Activated CD8-positive, alpha-beta T cell treated with anti-CD3 and anti-CD28 coated beads for 36 hours (primary cell): ENCODE measurements at regions not wholly inside any gene's neighbourhood (a gene's known extent, or its start where the extent isn't known, plus 50 kb on each side); places are given as distances from the start of the nearest gene placed in this dataset.

Source experiments
- ATAC-seq: fragments of 200-7000 bp; cut with Tn5 transposase; one replicate; pipeline ENCODE4 v1.10.0; 2021; ENCODE audit warnings: mild to moderate bottlenecking, moderate library complexity
- CTCF ChIA-PET: fragments of 350-600 bp; sonication (Branson Sonifier 250); formaldehyde crosslinking; loops from one replicate; lab custom pipeline; 2021; ENCODE audit warnings: antibody characterized with exemption; lab: Charles Lee
- POLR2A ChIA-PET: fragments of 350-600 bp; sonication (Branson Sonifier 250); formaldehyde crosslinking; loops from one replicate; lab custom pipeline; 2021; ENCODE audit warnings: antibody characterized with exemption; lab: Charles Lee
- DNase-seq: peaks from one replicate; pipeline ENCODE4 v3.0.0-alpha.2; 2020
- H3K27ac Mint-ChIP-seq: one replicate; pipeline ENCODE4 v1.8.0; 2021; ENCODE audit warnings: mild to moderate bottlenecking, mixed read lengths
- H3K27me3 Mint-ChIP-seq: one replicate; pipeline ENCODE4 v1.8.0; 2021; ENCODE audit warnings: mixed read lengths
- H3K36me3 Mint-ChIP-seq: one replicate; pipeline ENCODE4 v1.8.0; 2021; ENCODE audit warnings: low read depth, mixed read lengths
- H3K4me1 Mint-ChIP-seq: one replicate; pipeline ENCODE4 v1.8.0; 2021; ENCODE audit warnings: low read depth, mixed read lengths
- H3K4me3 Mint-ChIP-seq: one replicate; pipeline ENCODE4 v1.8.0; 2021; ENCODE audit warnings: mild to moderate bottlenecking, moderate library complexity, mixed read lengths
- H3K9me3 Mint-ChIP-seq: one replicate; pipeline ENCODE4 v1.8.0; 2021; ENCODE audit warnings: mixed read lengths
- intact Hi-C: fragments of 100-400 bp; cut with micrococcal nuclease; formaldehyde crosslinking; loops from one replicate; pipeline ENCODE4 v1.10.0; 2022
- TF ChIP-seq, protein P1 (sequence below): fragments of 200-600 bp; IDR thresholded peaks from one replicate; pipeline ENCODE4 v1.8.0; 2022; ENCODE audit warnings: antibody characterized with exemption, mild to moderate bottlenecking

GRCh38 chr1:82230667-82231066, 429.9 kb downstream of the ADGRL2 start:
- H3K4me1 Mint-ChIP-seq = no peaks in the 10 kb centered on the region

GRCh38 chr1:82227306-82228095, 426.8 kb downstream of the ADGRL2 start:
- Mint-ChIP-seq H3K9me3 (no peaks in the 10 kb centered on the region), H3K4me1 (no peaks in the 10 kb centered on the region), H3K36me3 (no peaks in the 10 kb centered on the region), H3K4me3 (no peak overlapping the region), H3K27me3 (no peaks in the 10 kb centered on the region), H3K27ac (no peak overlapping the region)
- intact Hi-C loops = no loop called here
- ChIA-PET POLR2A (no interaction called here), CTCF (no interaction called here)
- DNase-seq (no peak), ATAC-seq (no peak)
- TF ChIP-seq, protein P1, sequence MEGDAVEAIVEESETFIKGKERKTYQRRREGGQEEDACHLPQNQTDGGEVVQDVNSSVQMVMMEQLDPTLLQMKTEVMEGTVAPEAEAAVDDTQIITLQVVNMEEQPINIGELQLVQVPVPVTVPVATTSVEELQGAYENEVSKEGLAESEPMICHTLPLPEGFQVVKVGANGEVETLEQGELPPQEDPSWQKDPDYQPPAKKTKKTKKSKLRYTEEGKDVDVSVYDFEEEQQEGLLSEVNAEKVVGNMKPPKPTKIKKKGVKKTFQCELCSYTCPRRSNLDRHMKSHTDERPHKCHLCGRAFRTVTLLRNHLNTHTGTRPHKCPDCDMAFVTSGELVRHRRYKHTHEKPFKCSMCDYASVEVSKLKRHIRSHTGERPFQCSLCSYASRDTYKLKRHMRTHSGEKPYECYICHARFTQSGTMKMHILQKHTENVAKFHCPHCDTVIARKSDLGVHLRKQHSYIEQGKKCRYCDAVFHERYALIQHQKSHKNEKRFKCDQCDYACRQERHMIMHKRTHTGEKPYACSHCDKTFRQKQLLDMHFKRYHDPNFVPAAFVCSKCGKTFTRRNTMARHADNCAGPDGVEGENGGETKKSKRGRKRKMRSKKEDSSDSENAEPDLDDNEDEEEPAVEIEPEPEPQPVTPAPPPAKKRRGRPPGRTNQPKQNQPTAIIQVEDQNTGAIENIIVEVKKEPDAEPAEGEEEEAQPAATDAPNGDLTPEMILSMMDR = no peak

More at GRCh38 chr1:82230667-82231066, 429.9 kb downstream of the ADGRL2 start:
- H3K36me3 Mint-ChIP-seq = no peaks in the 10 kb centered on the region
- H3K4me3 Mint-ChIP-seq = no peak overlapping the region
- ChIA-PET POLR2A (no interaction called here), CTCF (no interaction called here)
- H3K27me3 Mint-ChIP-seq = no peaks in the 10 kb centered on the region
- TF ChIP-seq, protein P1 = no peak
- ATAC-seq (no peak), DNase-seq (no peak)
- H3K9me3 Mint-ChIP-seq = peaks cover 9% of the 10 kb centered on the region
- intact Hi-C loops = no loop called here
- H3K27ac Mint-ChIP-seq = no peak overlapping the region

- no peak for DNase-seq
- H3K27me3 Mint-ChIP-seq = no peaks in the 10 kb centered on the region
- no peaks in the 10 kb centered on the region for H3K9me3 Mint-ChIP-seq
- no peaks in the 10 kb centered on the region for H3K36me3 Mint-ChIP-seq
- intact Hi-C loops = no loop called here
- H3K4me1 Mint-ChIP-seq = no peaks in the 10 kb centered on the region
- CTCF ChIA-PET = no interaction called here
- H3K27ac Mint-ChIP-seq = no peak overlapping the region
- TF ChIP-seq, protein P1 = no peak
- POLR2A ChIA-PET = no interaction called here
- no peak overlapping the region for H3K4me3 Mint-ChIP-seq
- ATAC-seq = no peak
Measured at GRCh38 chr1:82226186-82226505, 425.4 kb downstream of the ADGRL2 start.

GRCh38 chr1:82225421-82226185, 424.9 kb downstream of the ADGRL2 start:
- H3K9me3 Mint-ChIP-seq = no peaks in the 10 kb centered on the region
- H3K4me1 Mint-ChIP-seq = no peaks in the 10 kb centered on the region
- TF ChIP-seq, protein P1 = no peak
- ATAC-seq (peak; percentile 39), DNase-seq (no peak)
- H3K36me3 Mint-ChIP-seq = no peaks in the 10 kb centered on the region
- CTCF ChIA-PET = no interaction called here
- POLR2A ChIA-PET = no interaction called here
- H3K27me3 Mint-ChIP-seq = no peaks in the 10 kb centered on the region
- intact Hi-C loops = no loop called here
- no peak overlapping the region for H3K4me3 Mint-ChIP-seq
- no peak overlapping the region for H3K27ac Mint-ChIP-seq

GRCh38 chr1:82223091-82223490, 422.4 kb downstream of the ADGRL2 start:
- H3K27ac Mint-ChIP-seq = no peak overlapping the region
- POLR2A ChIA-PET = no interaction called here
- no peaks in the 10 kb centered on the region for H3K27me3 Mint-ChIP-seq
- no peak for ATAC-seq
- TF ChIP-seq, protein P1 = no peak
- no peak for DNase-seq
- H3K4me1 Mint-ChIP-seq = no peaks in the 10 kb centered on the region
- no peak overlapping the region for H3K4me3 Mint-ChIP-seq
- no peaks in the 10 kb centered on the region for H3K36me3 Mint-ChIP-seq
- CTCF ChIA-PET = no interaction called here
- intact Hi-C loops = no loop called here
- H3K9me3 Mint-ChIP-seq = no peaks in the 10 kb centered on the region
